HK-2 (cell line): ENCODE measurements at regions not wholly inside any gene's neighbourhood (a gene's known extent, or its start where the extent isn't known, plus 50 kb on each side); places are given as distances from the start of the nearest gene placed in this dataset.
A peak's percentile ranks its signal among the peaks of the same experiment; 100 is the strongest.
"Not testable (repeated sequence)": the region's sequence is repeated elsewhere in the genome, so short reads cannot be mapped to it uniquely, and the experiment has no call there.

Experiments used
- DNase-seq: peaks from one replicate; pipeline ENCODE4 v3.0.0-alpha.2; 2018; ENCODE audit not compliant: unreplicated experiment

- DNase-seq, result no peak
Observed at GRCh38 chr16:59881376-59881775, 1147.3 kb upstream of the GOT2 start.

DNA sequence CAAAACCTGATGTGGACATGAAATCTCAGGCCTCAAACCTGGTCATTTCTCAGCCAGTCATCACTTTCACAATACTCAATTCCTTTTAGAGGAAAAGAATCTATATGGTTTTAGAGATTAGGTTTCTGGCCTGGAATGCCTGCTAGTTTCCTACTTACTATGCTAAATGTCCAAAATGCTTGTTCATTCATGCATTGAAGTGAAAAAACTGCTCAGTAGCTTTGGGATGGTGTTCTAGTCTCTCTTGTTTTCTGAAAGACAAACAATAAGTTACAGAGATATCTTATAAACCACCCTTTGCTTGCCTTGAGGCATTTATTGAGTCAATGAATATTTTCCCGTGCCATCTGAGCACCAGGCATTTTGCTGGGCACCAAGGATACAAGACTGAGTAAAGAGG lies 1146.5 kb upstream of the GOT2 start:
- DNase-seq, result no peak

GRCh38 chr16:59878999-59879398 lies 1144.9 kb upstream of the GOT2 start:
- no peak for DNase-seq

- DNase-seq, result peak; percentile 19
Observed at GRCh38 chr16:59878479-59878878, 1144.4 kb upstream of the GOT2 start.

DNA sequence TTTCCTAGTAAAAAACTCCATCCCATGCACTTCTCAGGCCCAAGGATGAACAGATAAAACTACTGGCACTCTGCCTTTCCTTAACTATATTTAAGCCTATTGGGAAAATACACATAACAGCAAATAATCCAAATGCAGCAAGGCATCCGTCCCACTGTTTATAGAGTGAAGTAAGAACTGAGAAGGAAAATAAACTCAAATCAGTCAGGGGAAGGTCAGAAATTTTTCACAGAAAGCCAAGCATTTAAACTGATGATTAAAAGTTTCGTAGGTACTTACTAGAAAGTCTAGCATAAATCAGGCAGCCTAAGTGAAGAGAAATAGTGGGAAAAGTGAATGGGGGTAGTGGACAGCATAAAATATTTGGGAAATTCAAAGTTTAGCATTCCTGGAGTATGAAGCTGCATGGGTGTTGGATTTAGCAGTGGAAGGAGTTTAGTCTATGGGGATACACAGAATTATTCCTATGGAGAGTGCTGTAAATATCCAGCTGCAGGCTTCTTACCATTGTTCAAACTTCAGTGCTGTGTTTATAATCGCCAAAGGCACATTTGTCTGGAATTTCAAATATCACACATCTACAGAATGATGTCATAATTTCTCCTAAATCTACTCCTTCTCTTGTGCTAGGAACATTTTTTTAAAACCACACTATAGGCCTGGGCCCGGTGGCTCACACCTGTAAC lies 1131.0 kb upstream of the GOT2 start:
- no peak for DNase-seq

DNA sequence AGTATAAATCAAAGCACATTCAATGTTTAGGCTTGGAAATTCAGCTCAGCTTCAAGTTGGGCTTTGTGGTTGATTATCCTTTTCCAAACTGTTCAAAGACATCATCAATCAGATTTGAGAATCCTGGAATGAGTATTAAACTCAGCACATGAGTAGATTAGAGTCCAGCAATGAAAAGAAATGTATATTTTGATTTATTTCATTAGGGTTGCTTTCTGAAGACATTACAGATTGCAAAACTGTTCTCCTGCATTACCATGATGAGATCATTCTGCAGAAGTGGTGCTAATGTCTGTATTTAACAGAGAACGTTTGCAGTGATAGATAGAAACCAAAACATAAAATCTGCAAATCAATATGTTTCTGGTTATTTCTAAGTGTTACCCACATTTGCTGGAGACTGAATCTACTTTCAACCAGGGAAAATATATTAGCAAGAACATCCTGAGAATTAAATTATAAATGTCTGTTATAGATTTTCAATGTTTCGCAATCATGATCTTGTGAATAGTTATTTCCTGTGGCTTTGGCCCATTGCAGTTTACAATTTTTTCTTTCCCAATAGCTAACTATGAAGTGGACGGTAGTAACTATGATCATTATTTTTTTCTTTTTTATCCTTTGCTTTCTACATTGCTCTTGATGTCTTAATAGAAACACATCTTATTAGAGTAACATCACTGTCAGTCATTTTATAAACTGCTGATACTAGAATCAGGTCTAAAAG lies 1125.7 kb upstream of the GOT2 start:
- no peak for DNase-seq

GRCh38 chr16:59854846-59855439 lies 1120.8 kb upstream of the GOT2 start:
- DNase-seq, result no peak

GRCh38 chr16:59849716-59850115 lies 1115.6 kb upstream of the GOT2 start:
- DNase-seq, result no peak

DNA sequence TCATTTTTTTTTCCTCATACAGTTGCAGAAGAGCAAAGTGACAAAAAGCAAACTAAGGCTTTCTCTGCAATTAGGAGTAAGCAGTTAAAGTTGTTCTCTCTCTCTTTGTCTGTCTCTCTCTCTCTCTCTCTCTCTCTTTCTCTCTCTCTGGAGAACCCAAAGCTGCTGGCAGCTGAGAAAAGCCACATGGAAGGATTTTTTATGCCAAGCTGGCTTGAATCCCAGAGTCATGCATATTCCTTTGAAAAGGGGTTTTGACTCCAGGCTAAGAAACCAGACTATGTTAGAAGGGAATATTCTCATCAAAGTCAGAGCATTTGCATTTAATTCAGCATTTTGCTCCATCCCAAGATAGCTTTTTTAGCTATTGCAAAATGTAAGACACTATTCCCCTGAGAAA lies 1114.2 kb upstream of the GOT2 start:
- no peak for DNase-seq

DNA sequence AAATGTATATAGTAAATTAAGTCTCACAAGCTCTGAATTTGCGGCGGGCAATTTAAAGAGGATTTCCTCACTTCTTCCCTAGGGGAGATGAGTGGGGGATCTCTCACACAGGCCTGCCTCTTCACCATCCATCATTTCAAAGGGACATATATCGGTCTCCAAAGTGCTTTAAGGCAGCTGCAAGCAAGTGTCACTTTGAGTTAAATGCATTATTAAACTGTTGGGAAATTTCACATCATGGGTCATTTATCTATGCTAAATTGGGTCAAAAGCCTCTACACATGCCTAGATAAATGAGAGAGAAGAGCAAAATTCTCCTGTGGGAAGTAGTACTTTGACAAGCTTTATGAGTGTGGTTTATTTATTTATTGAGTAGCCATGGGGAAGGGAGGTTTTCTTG lies 1106.1 kb upstream of the GOT2 start:
- DNase-seq, result no peak

DNA sequence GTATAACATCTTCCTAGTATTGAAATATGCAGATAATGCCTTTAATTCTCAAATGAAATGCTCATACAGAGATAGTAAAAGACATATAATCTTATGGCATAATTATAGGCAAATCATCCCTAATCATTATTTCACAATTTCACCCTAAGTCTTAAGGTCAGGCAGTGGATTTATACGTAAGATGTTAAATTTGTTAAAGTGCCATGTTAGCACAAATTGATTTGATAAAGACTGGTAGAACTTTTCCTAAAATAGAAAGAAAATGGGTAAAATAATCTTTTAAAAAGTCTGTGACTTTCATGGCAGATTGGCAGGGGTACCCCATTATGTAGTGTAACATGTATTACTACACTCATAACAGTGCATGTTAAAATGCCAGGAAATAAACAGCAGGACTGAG lies 1092.7 kb upstream of the GOT2 start:
- DNase-seq, result no peak

DNA sequence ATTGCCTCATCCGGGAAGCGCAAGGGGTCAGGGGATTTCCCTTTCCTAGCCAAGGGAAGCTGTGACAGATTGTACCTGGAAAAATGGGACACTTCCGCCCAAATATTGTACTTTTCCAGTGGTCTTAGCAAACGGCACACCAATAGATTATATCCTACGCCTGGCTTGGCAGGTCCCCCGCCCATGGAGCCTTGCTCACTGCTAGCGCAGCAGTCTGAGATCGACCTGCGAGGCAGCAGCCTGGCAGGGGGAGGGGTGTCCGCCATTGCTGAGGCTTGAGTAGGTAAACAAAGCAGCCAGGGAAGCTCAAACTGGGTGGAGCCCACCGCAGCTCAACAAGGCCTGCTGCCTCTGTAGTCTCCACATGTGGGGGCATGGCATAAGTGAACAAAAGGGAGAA lies 1075.4 kb upstream of the GOT2 start:
- DNase-seq, result not testable (repeated sequence)

GRCh38 chr16:59783191-59783590 lies 1049.1 kb upstream of the GOT2 start:
- no peak for DNase-seq

- no peak for DNase-seq
Observed at GRCh38 chr16:59773330-59773729, 1039.2 kb upstream of the GOT2 start.

DNA sequence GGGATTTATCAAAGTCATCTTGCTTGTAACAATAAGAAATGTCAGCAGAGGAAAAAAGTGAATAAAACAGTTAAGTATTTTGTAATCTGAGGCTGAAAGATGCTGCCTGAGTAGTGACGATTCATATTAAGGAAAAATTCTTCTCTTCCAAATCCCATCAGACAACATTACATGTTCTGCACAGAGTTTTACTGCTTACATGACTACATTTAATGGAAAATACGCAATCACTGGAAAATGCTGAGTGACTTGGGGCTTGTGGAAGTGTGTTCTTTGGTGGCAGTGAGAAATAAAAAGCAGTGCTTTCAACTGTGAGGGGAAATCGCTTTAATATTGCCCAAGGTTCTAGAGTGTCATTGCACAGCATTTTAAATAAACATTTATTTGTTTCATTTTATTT lies 1025.2 kb upstream of the GOT2 start:
- DNase-seq, result no peak

- DNase-seq, result no peak
Observed at GRCh38 chr16:59758848-59759247, 1024.7 kb upstream of the GOT2 start.

DNA sequence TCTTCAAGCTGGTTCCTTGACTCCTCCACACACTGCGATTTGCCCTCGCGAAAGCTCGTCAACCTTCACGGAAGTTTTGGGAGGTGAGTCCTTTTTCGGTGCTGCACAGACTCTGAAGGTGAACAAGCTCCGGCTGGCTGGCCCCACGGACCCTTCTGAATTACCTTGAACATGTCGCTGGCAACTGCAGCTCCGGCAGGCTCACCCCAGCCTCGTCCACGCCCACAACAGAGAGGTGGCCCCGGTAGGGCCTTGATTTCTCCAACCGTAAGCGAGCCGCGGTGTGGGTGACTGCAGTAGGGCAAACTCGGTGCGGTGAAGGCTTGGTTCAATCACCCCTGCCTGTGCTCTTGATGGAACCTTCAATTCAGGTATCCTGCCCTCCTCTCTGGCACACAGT lies 1020.7 kb upstream of the GOT2 start:
- no peak for DNase-seq

DNA sequence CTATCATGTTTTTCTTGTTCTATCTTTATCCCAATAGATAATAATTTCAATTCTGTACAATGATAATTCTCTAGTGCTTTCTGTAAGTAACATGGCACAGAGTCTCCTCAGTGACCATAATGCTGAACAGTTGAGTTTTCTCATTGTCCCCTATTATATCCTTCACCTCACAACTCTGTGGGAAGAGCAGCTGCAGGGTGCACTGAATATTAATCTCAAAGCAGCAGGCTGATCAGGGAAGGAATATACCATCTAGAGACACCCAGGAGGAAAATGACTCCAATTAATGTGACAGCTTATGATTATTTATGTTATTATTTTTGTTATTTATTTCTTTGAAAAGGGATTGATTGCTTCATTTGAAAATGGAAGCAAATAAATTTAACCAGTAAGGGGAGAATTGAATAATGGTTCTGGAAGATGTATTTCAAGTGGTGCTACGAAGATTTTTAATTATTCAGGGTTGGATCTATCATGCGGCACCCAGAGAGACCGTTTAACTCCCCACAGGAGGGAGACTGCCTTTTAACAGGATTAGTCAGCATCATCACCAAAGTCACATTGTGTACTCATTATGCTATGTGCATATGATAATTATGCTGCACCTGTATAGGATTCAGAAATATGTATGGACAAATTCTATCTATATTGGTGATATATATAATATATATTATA lies 1015.7 kb upstream of the GOT2 start:
- no peak for DNase-seq

GRCh38 chr16:59748531-59748930 lies 1014.4 kb upstream of the GOT2 start:
- no peak for DNase-seq

DNA sequence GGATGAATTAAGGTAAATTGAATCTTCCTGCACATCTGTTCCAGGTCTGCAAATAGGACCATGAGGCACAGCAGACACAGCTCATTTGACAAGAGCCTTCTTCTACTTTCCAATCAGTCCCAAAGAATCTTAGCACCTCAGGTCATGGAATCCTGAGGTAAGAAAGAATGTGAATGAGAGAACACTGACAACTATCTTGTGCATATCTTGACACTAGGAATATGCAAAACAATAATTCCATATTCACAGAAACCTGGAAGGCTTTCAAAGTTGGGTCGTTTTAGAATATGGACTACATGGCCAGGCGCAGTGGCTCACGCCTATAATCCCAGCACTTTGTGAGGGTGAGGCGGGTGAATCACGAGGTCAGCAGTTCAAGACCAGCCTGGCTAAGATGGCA lies 1009.4 kb upstream of the GOT2 start:
- no peak for DNase-seq

- DNase-seq, result no peak
Observed at GRCh38 chr16:59740858-59741257, 1006.7 kb upstream of the GOT2 start.

GRCh38 chr16:59737274-59737673 lies 1003.2 kb upstream of the GOT2 start:
- no peak for DNase-seq

DNA sequence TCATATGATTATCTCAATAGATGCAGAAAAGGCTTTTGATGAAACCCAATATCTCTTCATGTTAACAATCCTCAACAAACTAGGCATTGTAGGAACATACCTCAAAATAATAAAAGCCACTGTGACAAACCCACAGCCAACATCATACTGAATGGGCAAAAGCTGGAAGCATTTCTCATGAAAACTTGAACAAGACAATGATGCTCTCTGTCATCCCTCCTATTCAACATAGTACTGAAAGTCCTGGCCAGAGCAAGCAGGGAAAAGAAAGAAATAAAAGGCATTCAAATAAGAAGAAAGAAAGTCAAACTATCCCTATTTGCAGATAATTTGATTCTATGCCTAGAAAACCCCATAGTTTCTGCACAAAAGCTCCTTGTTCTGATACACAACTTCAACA lies 999.2 kb upstream of the GOT2 start:
- no peak for DNase-seq
